ENCODE measurements at regions not wholly inside any gene's neighbourhood (a gene's known extent, or its start where the extent isn't known, plus 50 kb on each side); places are given as distances from the start of the nearest gene placed in this dataset.

DNA sequence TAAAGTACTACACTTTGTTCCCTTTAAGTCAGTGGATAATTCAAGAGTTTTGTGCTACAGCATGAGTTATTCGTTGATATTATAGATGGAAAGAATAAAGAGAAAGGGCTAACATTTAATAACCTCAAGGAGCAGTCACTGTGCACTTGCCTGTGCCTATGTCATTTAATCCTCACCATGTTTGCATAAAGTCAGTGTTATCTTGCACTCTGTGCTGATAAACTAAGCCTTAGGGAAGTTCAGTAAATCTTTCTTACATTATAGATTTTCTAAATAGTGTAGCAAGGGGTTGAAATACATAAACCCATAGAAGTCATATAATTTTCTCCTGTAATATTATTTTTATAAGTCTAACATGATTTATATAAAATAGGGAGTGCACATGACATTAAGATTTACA, 103.1 kb downstream of the TMEM26 start (continued):
- no peak for TF ChIP-seq JAZF1 (CRISPR knock-in tag; IDR thresholded peaks at IDR 0.05)

- no peak for ATAC-seq
- CTCF ChIA-PET = no interaction called here
These were observed 106.3 kb downstream of the TMEM26 start for GRCh38 chr10:61346796-61347413.

DNA sequence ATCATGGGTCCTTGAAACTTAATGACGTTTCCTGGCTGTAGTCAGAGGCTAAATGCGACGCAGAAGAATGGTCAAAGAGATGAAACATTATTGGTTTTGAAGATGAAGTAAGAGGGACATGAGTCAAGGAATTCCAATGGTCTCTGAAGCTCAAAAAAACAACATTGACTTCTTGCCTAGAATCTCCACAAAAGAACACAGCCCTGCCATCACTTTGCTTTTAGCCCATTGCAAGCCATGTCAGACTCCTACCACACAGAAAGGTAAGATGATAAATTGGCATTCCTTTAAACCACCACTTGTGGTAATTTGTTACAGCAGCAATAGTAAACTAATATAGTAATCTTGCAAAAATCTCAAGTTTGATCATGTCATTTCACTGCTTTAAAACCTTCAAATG, 109.4 kb downstream of the TMEM26 start:
- ChIA-PET CTCF (no interaction called here), POLR2A (no interaction called here)
- H3K4me1 Mint-ChIP-seq = no peaks in the 10 kb centered on the region
- TF ChIP-seq ZNF396 (CRISPR knock-in tag; IDR thresholded peaks at IDR 0.05; ENCODE audit: borderline replicate concordance) (no peak), PRRX2 (CRISPR knock-in tag; IDR thresholded peaks at IDR 0.05) (no peak), NR2C2 (CRISPR knock-in tag; IDR thresholded peaks at IDR 0.05) (no peak)
- no peak overlapping the region for H3K4me3 Mint-ChIP-seq
- H3K36me3 Mint-ChIP-seq = no peaks in the 10 kb centered on the region
- H3K9me3 Mint-ChIP-seq = peaks cover 5% of the 10 kb centered on the region
- no peaks in the 10 kb centered on the region for H3K27me3 Mint-ChIP-seq (ENCODE audit: low read depth)
- DNase-seq (ENCODE audit: low spot score) (no peak), ATAC-seq (no peak)
- no peak overlapping the region for H3K27ac Mint-ChIP-seq

More at GRCh38 chr10:61346796-61347413, 106.3 kb downstream of the TMEM26 start:
- H3K27ac Mint-ChIP-seq = no peak overlapping the region
- H3K4me3 Mint-ChIP-seq = no peak overlapping the region
- H3K36me3 Mint-ChIP-seq = no peaks in the 10 kb centered on the region
- DNase-seq (ENCODE audit: low spot score) = no peak
- H3K27me3 Mint-ChIP-seq (ENCODE audit: low read depth) = no peaks in the 10 kb centered on the region
- TF ChIP-seq ZNF671 (CRISPR knock-in tag; IDR thresholded peaks at IDR 0.05) (no peak), ELF4 (CRISPR knock-in tag; IDR thresholded peaks at IDR 0.05; ENCODE audit: low read depth) (no peak), AR (CRISPR knock-in tag; IDR thresholded peaks at IDR 0.05) (no peak), NR3C1 (CRISPR knock-in tag; conservative IDR thresholded peaks at IDR 0.05; ENCODE audit: low read depth) (no peak), JUN (CRISPR knock-in tag; IDR thresholded peaks at IDR 0.05) (no peak)
- H3K4me1 Mint-ChIP-seq = no peaks in the 10 kb centered on the region
- POLR2A ChIA-PET = no interaction called here
- H3K9me3 Mint-ChIP-seq = peaks cover 5% of the 10 kb centered on the region

- peaks cover 5% of the 10 kb centered on the region for H3K9me3 Mint-ChIP-seq
- no peak overlapping the region for H3K27ac Mint-ChIP-seq
- ChIA-PET POLR2A (no interaction called here), CTCF (no interaction called here)
- H3K4me1 Mint-ChIP-seq = no peaks in the 10 kb centered on the region
- ATAC-seq (no peak), DNase-seq (ENCODE audit: low spot score) (no peak)
- H3K27me3 Mint-ChIP-seq (ENCODE audit: low read depth) = no peaks in the 10 kb centered on the region
- TF ChIP-seq SP1 (CRISPR knock-in tag; conservative IDR thresholded peaks at IDR 0.05) = no peak
- TF ChIP-seq OVOL2 (CRISPR knock-in tag; IDR thresholded peaks at IDR 0.05; ENCODE audit: borderline replicate concordance) = no peak
- TF ChIP-seq ZNF219 (CRISPR knock-in tag; IDR thresholded peaks at IDR 0.05; ENCODE audit: borderline replicate concordance) = no peak
- no peak for TF ChIP-seq ETV6 (CRISPR knock-in tag; IDR thresholded peaks at IDR 0.05)
- TF ChIP-seq USF2 (CRISPR knock-in tag; IDR thresholded peaks at IDR 0.05) = no peak
- no peak for TF ChIP-seq NFE2L1 (CRISPR knock-in tag; IDR thresholded peaks at IDR 0.05)
- TF ChIP-seq RELA (CRISPR knock-in tag; IDR thresholded peaks at IDR 0.05; ENCODE audit: borderline replicate concordance) = no peak
- TF ChIP-seq TP53 (CRISPR knock-in tag; IDR thresholded peaks at IDR 0.05) = no peak
- TF ChIP-seq STAT6 (CRISPR knock-in tag; conservative IDR thresholded peaks at IDR 0.05; ENCODE audit: low read depth) = no peak
- H3K36me3 Mint-ChIP-seq = no peaks in the 10 kb centered on the region
- H3K4me3 Mint-ChIP-seq = no peak overlapping the region
These were observed 110.2 kb downstream of the TMEM26 start for GRCh38 chr10:61342858-61343572.
